Stimulated activated CD4-positive, alpha-beta T cell treated with anti-CD3 and anti-CD28 coated beads, Interleukin-12 subunit alpha, Interleukin-12 subunit beta, amount 100 ng/mL, for 4 hours (primary cell): ENCODE measurements at regions not wholly inside any gene's neighbourhood (a gene's known extent, or its start where the extent isn't known, plus 50 kb on each side); places are given as distances from the start of the nearest gene placed in this dataset.

Source experiments
- DNase-seq: peaks from one replicate; pipeline ENCODE4 v3.0.0-alpha.2; 2020

DNA sequence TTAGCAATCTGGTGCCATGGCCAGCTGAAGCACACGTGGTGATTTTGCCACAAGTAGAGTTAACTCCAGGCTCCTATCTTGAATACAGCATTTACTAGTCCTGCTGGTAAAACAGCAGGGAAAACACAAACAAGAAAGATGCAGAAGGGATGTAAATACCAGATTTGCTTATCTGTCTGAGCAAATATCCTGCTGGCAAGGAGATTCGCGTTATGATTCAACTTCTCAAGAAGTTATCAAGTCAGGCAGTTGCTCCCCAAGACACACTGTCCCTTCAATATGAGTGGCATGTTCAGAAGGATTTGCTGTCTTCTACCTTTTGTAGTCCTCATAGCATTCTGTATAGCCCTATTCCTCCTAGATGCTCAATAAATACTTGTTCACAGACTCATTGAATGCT lies 171.2 kb upstream of the EGLN3 start:
- DNase-seq: no peak

DNA sequence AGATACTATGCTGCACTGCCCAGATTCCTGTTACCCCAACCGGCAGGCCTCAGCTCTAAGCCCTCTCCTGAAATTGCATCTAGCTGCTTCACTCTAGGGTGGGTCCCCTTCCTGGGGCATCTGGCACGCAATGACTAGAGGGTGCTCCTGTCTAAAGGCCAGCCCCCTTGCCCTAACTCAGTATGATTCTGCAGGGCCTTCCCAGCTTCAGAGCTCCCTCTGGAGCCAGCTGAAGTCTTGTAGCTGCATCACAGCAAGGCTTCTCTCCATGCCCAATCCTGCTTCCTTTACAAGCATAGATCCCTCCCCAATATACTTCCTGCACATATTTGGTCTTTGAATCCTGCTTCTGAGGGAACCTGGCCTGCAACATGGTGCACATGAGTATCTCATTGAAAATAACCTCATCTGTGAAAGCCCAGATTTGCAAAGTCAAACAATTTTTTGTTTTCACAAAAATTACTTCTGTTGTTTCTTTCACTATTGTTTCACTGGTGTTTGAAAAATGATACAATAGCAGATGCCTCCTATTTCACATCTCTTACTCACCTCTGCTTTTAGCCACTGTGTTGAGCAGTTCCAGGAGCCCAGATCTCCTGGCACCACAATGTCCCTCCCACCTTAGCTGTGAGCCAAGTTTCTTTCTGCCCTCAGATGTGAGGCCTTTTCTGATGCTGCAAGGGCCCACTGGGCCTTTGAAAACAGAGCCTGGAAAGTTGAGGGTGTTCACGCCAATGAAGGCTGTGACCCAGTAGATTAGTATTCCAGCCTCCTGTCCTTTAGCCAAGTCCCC lies 169.5 kb upstream of the EGLN3 start:
- no peak for DNase-seq

DNA sequence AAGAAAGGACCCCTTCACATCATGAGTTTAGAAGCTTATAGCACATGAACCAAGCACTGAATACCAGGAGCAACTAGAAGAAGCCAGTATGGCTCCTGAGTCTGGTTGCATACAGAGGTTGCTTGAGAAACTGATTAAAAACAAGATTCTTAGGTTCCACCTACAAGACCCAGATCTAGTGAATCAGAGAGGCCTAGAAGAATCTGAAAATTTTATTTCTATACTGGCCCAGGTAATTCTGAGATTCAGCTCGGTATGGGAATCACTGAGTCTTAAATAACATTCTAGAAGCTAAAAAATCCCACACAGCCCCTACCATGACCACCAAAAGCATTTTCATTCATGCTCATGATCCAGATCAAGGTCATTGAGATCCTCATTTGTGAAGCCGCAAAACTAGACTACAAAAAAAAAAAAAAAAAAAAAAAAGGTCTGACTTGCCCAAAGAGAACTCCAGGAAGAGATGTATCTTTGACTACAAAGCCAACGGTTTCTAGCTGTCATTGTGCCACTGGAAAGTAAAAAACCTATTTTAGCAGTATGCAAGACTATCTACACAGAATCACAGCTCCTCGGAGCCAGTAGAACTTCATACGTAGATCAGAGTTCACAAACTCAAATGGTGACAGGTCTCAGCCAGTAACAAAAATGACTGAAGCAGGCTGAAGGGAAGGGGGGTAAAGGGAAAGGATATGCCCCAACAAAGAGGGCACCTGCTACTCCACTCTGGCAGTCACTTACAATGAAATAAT lies 168.4 kb upstream of the EGLN3 start:
- no peak for DNase-seq

DNA sequence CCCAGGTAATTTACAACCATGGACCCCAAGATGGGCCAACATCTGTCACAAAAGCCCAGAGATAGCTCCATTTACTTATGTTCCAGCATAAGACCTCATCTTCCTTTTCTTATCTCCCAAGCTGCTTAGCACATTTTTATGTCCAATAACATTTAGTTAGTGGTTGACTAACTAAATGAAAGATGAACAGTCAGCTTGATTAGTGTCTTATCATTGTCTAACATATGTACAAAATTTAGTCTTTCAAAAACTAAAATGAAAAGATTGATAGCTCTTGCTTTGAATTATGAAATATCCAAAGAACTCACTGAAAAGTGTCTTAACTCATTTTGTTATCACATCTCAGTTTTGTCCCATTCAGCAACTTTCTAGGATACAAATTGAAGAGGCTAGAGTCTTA lies 163.1 kb upstream of the EGLN3 start:
- no peak for DNase-seq

DNA sequence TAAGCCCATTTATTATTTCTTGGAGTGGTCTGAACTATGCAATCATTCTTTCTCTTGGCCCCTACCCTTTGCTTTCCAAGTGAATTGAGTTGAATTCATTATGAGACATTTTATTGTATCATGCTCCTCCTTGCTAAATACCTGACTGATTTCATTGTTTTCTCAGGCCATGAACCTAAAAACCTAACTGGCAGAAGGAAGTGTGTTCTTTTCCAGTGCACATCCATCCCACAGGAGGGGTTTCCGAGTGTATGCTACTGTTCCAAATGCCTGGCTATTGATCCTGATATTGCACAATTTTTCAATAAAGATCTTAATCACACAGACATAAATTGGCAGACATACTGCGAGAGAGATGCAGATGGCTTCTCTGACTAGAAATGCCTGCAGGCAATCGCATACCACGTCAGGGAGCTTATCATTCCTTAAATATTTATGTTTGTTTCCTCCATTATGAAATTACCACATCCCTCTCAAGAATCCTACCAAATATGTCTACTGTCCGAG lies 162.2 kb upstream of the EGLN3 start:
- no peak for DNase-seq

DNA sequence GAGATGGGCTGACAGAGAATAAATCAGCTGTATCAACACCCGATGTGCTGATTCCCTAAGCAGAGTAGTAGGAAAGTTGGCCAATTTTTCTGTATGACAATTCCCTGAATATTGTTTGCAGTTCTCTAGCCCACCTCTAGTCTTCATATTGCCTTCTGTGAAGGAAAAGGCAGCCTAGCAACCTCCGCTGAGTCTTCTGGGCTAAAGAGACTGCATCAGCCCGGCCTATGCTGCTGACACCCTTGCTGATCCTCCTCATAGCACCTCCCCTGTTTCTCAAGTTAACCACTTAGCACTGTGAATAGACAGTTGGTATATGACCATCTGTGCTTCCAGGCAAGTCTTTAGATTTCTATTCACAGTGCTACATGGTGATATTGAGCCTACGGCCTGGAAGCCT lies 161.1 kb upstream of the EGLN3 start:
- DNase-seq: no peak

DNA sequence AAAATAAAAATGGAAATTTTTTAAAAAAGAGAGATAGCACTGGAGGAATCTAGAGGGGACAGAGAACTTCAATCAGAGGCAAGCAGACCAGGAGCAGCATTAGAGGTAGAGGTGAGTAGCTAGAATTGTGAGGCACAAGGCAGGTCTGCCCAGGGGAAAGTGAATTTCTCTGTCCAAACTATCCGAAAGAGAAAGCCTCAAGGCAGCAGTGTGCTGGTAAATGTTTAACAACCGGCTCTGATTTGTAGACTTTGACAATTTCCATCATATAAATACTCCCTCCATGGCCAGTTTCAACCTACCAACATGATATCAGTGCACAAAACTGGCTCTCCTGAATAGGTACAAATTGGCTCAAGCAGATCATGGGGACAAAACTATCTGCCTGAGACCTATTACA lies 160.6 kb upstream of the EGLN3 start:
- DNase-seq: no peak

DNA sequence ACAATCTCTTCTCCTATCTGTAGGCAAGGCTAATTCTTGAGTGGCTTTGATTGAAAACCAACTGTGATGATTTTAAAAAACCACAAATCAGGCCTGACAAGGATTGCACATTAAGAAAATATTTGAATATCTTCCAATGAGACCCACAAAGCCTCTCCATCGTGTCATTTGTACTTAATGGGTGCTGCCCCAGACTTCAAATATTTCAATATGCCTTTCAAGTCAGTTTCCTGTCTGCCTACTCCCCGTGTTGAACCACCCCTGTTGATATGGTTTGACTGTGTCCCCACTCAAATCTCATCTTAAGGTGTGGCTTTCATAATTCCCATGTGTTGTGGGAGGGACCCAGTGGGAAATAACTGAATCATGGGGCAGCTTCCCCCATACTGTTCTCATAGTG lies 159.7 kb upstream of the EGLN3 start:
- no peak for DNase-seq

DNA sequence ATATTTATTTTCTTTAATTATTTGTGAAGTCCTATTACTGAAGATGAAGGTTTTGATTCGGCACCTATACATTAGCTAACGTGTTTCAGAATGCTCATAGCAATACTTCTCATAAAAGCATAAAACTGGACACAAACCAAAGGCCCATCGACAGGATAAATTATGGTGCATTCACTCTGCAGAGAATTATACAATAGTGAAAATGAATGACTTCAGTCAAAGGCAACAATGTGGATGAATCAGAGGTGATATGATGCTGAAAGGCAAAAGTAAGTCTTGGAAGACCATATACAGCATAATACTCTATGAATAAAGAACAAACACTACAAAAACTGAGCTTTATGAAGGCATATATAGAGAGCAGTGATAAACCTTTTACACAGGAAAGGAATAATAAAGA lies 156.6 kb upstream of the EGLN3 start:
- no peak for DNase-seq

DNA sequence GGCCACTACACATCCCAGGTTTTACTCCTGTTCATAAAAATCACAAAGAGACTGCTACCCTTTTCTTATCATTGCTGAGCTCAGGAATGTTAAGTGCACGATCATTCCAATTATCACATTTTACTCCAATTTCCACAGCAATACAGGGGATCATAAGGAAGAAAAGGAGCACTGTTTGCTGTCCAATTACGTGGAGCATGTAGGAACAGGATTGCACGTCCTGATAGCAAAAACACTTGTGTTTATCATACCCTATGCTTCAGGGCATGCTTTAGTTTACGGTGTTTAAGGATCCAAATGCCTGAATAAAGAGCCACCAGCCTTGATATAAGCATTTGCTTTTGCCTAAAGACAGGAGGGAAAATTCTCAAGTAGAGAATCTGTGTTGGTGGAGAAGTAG lies 155.4 kb upstream of the EGLN3 start:
- DNase-seq: no peak

DNA sequence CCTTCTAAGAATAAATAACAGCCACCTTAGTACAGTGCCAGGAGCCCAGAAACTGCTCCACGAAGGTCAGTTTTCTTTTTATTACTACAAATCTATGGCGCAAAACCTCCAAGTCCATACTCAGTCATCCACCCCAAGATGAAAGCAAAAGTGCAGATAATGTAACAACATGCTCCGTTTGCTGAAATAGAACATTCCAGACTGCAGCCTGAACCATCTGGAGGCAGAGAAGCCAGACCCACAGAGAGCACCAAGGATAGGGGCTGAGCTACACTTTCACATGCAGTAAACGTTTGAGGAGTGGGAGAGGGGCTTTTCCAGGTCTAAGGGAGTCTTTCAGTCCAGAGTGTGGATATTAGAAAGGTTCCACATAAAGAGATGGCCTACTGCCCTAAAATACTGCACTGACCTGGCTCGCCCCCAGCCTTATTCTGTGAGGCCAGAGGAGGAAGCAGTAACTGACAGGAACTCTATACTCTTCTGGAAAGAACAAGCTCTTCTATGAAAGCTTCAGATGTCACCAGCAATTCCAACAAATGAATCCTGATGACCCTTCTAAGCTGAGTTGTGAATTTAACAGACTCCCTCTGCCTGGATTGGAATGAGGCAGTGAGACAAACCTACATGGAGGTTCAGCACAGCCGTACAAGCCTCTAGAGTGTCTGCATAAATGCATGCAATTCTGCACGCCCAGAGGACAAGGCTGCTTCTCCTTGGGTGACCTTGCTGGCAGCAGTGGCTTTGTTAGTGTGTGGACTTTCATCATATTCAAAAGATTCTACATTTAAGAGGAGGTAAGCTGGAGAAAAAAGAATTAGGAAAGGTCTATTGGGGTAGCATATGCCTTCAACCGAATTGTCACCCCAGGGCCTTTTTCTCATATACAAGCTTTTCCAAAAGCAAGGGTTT lies 153.9 kb upstream of the EGLN3 start:
- no peak for DNase-seq

DNA sequence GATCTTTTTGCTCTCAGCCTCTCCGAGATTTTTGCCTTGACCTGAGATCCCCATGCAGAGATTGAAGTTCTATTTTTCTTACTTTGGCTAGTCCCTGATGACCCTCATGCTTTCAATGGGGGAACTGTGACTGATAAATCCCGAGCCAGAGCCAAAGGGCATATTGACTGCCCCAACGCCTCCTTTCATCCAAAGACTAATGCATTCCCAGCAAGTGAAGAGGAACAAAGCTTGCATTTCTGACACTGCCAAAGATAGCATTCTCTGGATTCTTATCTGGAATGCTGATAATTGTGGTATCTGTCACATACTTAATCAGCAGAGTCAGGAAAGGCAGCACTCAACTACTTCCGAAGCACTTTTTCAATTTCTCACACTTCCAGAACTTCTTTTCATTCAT lies 152.3 kb upstream of the EGLN3 start:
- no peak for DNase-seq

DNA sequence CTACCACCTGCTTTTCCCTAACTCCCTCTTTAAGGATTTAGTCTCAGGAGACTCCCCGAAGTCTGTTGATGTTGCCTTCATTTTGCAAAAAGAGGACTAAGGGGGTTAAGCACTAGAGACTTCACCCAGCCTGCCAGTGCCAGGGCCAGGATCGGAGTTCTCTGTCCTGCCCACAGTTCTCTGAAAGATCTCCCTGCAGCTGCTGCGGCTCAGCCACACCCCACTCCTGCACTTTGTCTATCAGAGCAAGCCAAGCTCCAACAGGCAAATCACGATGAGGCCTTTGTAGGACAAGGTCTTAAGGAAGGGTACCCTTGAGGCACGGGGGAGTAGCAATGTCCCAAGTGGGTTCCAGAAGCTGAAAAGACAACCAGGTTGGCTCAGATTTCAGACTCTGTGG lies 148.8 kb upstream of the EGLN3 start:
- no peak for DNase-seq

DNA sequence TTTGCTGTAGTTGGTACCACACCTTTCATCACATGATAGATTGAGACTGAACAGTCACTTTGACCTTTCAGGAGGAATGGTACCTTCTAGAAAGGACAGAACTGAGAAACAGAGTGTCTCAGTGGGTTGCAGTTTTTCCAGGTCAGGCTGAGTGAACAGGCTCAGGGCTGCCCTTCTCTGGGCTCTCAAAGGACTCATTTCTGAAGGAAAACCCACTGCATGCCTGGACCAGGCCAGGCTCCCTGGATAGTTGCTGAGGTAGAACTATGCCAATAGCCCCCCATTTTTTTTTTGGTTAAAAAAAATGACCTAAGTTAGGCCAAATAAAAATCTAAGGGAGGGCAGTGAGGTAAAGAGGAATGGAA lies 148.1 kb upstream of the EGLN3 start:
- no peak for DNase-seq

DNA sequence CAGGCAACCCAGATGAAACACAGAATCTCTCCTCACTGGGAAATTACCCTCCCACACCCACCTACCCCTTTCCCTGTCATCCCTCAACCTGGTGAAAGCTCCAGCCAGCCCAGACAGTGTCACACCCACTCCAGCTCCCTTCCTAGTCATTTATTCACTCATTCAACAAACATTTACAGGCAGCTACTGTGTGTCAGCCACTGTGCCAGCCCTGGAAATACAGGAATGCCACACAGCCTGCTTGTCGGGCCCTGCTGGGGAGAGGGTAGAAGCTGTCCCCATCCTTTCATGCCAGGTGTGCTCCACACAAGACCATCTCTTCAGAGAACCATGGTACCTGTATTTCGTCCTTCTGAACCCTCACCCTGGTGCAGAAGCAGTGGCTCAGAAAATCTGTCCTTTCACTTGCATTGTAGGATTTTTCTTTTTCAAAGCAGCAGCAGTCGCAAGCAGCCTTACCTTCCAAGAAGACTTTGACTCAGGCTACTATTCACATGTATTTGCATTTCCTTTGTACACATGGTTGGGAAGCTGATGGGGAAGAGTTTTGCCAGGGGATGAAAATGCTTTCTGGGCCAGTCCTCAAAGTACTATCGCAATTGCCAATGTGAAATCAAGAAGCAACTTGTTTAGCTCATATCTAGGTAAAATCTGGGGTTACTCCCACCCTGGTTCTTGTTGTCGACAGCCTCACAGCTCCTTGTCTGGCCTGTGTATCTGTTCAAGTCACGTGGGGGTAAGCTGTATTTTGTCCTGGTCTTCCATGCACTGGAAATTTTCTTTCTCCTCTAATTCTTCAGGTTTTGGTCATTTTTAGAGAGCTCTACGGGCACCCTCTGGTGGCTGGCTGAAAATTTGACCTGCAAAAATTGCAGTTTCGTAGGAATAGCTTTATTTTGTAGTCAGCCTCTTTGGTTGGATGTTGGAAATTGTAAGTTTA lies 147.4 kb upstream of the EGLN3 start:
- DNase-seq: no peak

DNA sequence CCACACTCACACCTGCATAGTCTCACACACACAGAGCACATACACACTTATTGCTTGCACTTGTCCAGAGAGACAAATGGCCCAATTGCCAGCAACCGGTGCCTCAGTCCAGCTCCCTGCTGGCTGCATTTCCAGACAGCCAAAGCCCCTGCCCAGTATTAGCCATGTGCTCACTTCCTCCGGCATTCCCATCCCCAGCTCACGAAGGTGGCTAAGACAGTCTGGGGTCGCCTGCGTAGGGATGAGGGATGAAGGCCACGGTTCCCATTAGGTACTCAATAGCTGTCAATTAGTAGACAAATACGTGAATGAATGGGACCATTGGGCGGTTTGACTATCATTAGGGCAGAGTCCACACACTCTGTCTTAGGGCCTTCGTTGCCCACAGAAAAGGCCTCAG lies 146.8 kb upstream of the EGLN3 start:
- no peak for DNase-seq

DNA sequence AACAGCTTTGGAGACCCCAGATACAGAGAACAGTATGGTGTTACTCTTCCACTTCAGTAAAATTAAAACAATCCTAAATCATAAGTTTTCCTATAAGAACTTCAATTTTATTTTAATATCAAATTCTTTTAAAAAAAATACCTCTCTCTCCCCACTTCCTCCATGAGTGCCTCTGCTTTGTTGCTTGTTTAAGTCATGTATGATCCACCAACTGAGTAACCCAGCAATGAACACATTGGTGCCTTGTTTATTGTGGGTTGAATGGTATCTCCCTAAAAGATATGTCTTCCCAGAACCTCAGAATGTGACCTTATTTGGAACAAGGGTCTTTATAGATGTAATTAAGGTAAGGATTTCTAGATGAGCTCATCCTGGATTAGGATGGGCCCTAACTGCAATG lies 143.5 kb upstream of the EGLN3 start:
- DNase-seq: no peak

DNA sequence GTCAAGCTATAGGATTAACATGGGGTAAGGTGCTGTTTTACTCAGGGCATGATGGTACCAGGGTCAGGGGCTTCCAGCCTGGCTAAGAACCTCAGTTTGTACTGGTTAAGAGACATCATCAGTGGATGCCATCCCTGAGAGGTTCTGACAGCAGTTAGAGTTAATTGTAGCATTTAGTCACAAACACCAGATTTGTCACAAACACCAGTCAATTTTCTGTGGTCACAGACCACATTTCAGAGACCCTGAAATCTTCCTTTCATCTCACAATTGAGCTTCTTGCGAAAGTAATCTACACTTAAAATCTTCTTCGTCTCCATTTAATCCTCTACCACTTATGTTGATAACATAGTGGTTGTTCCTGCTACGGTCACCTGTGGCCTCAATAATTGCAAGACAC lies 143.0 kb upstream of the EGLN3 start:
- no peak for DNase-seq

DNA sequence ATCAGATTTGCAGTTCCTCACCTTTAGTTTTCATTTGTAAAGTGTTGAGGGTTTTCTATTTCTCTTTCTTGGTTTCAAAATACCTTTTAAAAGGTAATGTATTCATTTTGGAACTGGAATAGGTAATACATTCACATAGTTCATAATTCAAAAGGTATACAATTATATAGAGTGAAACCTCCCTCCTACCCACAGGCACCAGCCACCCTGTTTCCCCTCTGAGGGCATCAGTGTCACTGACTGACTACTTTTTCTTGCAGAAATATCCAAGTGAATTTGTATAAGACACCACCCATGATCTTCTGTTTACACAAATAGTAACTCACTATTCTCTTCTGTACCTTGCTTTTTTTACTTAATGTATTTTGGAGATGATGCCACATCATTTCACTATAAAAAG lies 139.6 kb upstream of the EGLN3 start:
- no peak for DNase-seq

DNA sequence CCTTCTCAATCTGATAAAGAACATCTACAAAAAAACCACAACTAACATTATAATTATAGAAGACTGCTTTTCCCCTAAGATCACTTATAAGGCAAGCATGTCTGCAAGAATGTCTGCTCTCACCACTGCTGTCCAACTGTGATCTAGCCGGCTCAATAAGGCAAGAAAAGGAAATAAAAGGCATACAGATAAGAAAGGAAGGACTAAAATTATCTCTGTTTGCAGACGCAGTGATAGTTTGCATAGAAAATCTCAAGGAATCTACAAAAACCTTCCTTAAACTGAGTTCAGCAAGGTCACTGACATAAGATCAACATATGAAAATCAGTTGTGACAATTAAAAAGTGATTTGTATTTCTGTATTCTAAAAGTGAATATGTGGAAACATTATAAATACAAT lies 138.0 kb upstream of the EGLN3 start:
- no peak for DNase-seq

DNA sequence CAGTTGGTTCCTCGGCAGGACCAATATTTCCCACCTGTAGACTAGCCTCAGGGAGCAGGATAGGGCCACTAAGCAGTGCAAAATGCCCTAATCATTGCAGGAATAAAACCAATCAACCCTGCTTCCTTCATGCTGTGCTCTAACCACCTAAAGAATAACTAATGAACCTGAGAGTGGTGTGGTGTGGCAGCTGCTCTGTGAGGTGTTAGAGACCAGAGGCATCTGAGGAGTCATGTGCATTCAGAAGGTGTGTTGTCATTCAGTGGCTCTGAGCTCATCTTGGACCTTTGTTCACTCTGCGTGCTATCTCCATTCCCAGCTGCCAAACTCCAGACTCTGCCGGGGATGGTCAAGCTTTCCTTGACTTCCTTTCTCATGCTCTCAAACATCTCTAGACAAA lies 136.7 kb upstream of the EGLN3 start:
- no peak for DNase-seq

DNA sequence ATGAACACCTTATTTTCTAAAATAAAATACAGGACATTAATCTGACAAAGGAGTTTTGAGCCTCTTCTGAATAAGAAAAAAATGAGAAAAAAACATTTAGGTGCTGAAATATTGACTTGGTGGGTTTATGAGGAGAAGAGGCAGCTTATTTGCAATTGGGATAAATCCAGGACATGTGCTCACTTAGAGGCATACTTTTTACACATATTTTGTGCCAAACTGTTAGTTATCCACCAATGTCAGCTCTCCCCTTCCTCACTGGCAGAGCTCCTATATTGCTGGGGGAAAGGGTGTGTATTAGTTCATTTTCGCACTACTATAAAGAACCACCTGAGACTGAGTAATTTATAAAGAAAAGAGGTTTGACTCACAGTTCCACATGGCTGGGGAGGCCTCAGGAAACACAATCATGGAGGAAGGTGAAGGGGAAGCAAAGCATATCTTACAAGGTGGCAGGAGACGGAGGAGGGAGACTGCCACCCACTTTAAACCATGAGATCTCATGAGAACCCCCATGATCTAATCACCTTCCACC lies 135.4 kb upstream of the EGLN3 start:
- no peak for DNase-seq
